ENCODE measurements at regions not wholly inside any gene's neighbourhood (a gene's known extent, or its start where the extent isn't known, plus 50 kb on each side); places are given as distances from the start of the nearest gene placed in this dataset.

DNA sequence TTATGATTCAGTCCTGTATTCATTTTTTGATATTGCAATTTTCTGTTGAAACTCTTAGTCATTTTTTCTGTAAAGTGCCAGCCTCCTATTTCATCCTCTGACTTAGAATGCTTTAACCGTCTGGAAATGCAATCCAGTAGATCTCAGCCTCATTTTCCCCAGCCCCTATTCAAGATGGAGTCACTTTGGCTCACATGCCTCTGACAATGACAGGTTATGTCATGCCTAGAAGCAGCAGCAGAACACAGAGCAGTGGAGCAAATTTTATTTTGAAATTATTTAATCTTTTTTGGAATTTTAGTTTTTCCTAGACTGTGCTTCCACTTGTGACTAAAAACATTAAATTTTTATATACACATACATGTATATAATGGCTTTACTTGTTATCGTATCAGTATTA, 1053.2 kb downstream of the TAF11L14 start:
- DNase-seq (ENCODE audit: low read depth), result no peak
- H3K4me3 ChIP-seq (ENCODE audit: low read depth, low read length), result no peak overlapping the region
- TF ChIP-seq, protein P1, sequence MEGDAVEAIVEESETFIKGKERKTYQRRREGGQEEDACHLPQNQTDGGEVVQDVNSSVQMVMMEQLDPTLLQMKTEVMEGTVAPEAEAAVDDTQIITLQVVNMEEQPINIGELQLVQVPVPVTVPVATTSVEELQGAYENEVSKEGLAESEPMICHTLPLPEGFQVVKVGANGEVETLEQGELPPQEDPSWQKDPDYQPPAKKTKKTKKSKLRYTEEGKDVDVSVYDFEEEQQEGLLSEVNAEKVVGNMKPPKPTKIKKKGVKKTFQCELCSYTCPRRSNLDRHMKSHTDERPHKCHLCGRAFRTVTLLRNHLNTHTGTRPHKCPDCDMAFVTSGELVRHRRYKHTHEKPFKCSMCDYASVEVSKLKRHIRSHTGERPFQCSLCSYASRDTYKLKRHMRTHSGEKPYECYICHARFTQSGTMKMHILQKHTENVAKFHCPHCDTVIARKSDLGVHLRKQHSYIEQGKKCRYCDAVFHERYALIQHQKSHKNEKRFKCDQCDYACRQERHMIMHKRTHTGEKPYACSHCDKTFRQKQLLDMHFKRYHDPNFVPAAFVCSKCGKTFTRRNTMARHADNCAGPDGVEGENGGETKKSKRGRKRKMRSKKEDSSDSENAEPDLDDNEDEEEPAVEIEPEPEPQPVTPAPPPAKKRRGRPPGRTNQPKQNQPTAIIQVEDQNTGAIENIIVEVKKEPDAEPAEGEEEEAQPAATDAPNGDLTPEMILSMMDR (IDR thresholded peaks at IDR 0.05; ENCODE audit: insufficient read depth, low read length), result no peak

DNA sequence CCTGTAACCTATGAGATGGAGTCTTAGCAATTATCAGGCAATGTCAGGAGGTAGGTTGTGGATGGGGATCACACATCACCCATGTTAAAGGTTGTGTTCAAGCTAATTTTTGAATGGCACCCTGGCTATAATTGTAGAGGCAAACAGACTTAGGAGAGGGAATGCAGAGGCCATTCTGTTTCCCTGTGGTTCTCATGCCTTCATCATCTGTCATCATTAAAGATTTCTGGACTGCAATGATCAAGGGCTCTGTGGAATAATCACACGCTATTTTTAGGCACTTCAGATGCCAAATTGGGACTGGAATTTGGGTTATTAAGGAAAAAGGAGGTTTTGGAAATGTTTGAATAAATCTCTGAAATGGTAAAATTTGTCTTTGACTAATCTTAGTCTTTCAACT, 1065.4 kb downstream of the TAF11L14 start:
- DNase-seq (ENCODE audit: low read depth), result no peak
- TF ChIP-seq, protein P1 (IDR thresholded peaks at IDR 0.05; ENCODE audit: insufficient read depth, low read length), result no peak

DNA sequence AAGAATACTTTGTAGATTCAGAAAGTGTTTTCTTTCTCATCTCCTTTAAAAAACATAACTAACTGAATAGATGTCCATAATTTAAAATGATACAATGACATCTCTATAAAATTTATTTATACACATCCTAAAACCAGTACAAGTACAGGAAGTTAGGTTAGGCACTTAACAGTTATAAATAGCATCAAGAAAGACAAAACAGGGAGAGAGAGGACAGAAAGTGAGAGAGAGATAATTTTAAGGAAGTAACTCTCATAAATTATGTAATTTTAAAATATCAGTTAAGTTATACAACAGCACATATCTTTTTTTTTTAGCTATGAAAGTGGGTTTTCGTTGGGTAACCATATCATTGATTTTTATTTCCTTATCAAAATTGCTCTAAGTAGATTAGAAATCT, 1068.6 kb downstream of the TAF11L14 start:
- H3K4me3 ChIP-seq (ENCODE audit: low read depth, low read length), result no peak overlapping the region
- TF ChIP-seq, protein P1 (IDR thresholded peaks at IDR 0.05; ENCODE audit: insufficient read depth, low read length), result no peak
- no peak for DNase-seq (ENCODE audit: low read depth)

More for the DNA sequence above, 1065.4 kb downstream of the TAF11L14 start:
- no peak overlapping the region for H3K4me3 ChIP-seq (ENCODE audit: low read depth, low read length)

DNA sequence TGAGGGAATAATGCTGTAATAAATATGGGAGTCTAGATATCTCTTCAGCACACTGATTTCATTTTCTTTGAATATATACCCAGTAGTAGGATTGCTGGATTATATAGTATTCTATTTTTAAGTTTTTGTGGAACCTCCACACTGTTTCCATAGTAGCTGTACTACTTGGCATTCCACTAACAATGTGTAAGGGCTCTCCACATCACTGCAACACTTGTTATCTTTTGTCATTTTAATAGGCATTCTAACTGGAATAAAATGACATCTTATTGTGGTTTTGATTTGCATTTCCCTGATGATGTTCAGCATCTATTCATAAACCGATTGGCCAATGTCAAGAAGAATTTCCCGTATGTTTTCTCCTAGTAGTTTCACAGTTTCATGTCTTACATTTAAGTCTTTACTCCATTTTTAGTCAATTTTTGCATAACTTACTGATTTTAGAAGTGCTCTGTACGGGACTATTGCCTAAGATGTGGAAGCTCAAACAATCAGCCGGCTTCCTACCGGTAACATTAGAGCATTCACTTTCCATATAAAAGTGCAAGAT, 1078.8 kb downstream of the TAF11L14 start:
- DNase-seq (ENCODE audit: low read depth), result no peak
- TF ChIP-seq, protein P1 (IDR thresholded peaks at IDR 0.05; ENCODE audit: insufficient read depth, low read length), result no peak
- H3K4me3 ChIP-seq (ENCODE audit: low read depth, low read length), result no peak overlapping the region

DNA sequence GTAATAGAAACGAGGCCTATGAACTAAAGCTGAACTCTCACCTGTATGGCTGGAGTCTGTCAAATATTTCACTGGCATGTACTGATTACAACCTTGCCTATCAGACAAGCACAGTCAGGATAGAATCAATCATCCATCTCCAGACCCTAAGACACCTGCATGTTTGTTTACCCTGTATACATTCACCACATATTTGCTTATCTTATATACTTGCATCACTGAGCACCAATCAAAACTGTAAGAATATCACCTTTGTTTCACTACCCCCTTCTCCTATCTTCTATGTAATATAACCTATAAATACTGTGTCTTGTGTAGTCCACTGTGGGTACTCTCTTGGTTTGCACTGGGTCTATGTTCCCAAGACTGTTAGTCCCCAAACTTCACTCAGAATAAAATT, 1085.7 kb downstream of the TAF11L14 start:
- H3K4me3 ChIP-seq (ENCODE audit: low read depth, low read length), result no peak overlapping the region
- TF ChIP-seq, protein P1 (IDR thresholded peaks at IDR 0.05; ENCODE audit: insufficient read depth, low read length), result no peak
- no peak for DNase-seq (ENCODE audit: low read depth)

DNA sequence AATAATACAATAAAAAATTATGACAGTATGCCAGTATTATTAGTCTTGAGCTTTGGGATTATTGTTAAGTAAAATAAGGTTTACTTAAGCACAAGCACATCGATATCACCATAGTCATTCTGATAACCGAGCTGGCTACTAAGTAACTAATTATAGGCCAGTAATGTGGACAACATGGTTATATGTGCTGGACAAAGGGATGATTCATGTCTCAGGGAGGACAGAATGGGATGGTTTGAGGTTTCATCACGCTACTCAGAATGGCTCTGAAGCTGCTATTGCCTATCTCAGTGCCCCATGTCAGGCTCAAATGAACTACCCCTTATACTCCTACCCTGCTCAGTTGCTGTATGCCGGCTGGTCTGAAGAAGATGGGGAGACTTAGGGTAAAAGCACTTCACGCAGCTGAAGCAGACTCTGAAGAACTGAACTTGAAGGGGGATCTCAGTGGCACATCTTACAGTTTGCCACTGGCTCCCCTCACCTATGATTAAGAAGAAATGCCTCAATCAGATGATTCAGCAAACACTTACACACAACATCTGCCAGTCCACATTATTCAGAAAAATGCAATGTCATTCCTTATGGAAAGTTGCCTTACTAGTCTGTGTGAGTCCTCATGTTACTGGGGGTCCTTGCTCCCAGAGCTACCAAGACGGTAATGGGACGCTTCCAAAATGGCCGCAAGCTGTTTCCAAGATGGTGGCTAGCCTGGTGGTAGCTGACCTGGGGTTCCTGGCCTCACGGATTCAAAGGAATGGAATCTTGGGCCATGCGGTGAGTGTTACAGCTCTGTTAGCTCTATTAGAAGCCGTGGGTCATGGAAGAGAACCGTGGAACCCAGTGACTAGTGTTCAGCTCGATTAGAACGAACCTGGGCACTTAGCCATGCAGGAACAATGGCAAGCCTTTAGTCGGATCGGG, 1098.6 kb downstream of the TAF11L14 start:
- H3K4me3 ChIP-seq (ENCODE audit: low read depth, low read length), result no peak overlapping the region
- TF ChIP-seq, protein P1 (IDR thresholded peaks at IDR 0.05; ENCODE audit: insufficient read depth, low read length), result no peak
- no peak for DNase-seq (ENCODE audit: low read depth)

All from fibroblast of the aortic adventitia (primary cell).